Liver (tissue), 8 donors: ENCODE measurements at regions not wholly inside any gene's neighbourhood (a gene's known extent, or its start where the extent isn't known, plus 50 kb on each side); places are given as distances from the start of the nearest gene placed in this dataset.

Experiments
- DNase-seq: peaks from one replicate; pipeline ENCODE4 v3.0.0-alpha.2; 2017; ENCODE audit warnings: low spot score
- H3K27ac ChIP-seq, 2 donors: one replicate each; pipeline ENCODE4 v1.7.0; 2013; ENCODE audit warnings: inconsistent platforms in 2 of 2, low read length in 2 of 2, control low read depth in 1 of 2, low read depth in 1 of 2, mild to moderate bottlenecking in 1 of 2
- H3K27me3 ChIP-seq, 4 donors: one replicate each; pipeline versions ENCODE4 v1.6.1 to v1.7.0; 2013; ENCODE audit warnings: low read length in 3 of 4, inconsistent platforms in 1 of 4, mild to moderate bottlenecking in 1 of 4, moderate library complexity in 1 of 4; ENCODE audit not compliant: control insufficient read depth in 4 of 4, insufficient read depth in 4 of 4
- H3K36me3 ChIP-seq, 4 donors: one replicate each; pipeline versions ENCODE4 v1.6.1 to v1.7.0; 2013; ENCODE audit warnings: low read length in 3 of 4, mild to moderate bottlenecking in 3 of 4, low read depth in 1 of 4, moderate library complexity in 1 of 4; ENCODE audit not compliant: control insufficient read depth in 4 of 4, insufficient read depth in 3 of 4
- H3K4me1 ChIP-seq, 4 donors: one replicate each; pipeline versions ENCODE4 v1.6.1 to v1.7.0; 2013; ENCODE audit warnings: low read length in 3 of 4, mild to moderate bottlenecking in 3 of 4, moderate library complexity in 1 of 4; ENCODE audit not compliant: control insufficient read depth in 4 of 4, insufficient read depth in 4 of 4
- H3K4me3 ChIP-seq, 3 donors: one replicate each; pipeline versions ENCODE4 v1.6.1 to v1.7.0; 2013; ENCODE audit warnings: low read length in 3 of 3, control low read depth in 1 of 3, low read depth in 1 of 3, mild to moderate bottlenecking in 1 of 3
- H3K9ac ChIP-seq, 2 donors: one replicate each; pipeline ENCODE4 v1.7.0; 2013; ENCODE audit warnings: low read length in 2 of 2, mild to moderate bottlenecking in 2 of 2, moderate library complexity in 2 of 2, control low read depth in 1 of 2, low read depth in 1 of 2
- H3K9me3 ChIP-seq, 4 donors: one replicate each; pipeline versions ENCODE4 v1.6.1 to v1.7.0; 2013; ENCODE audit warnings: low read length in 3 of 4; ENCODE audit not compliant: control insufficient read depth in 4 of 4
- EGR1 ChIP-seq, 2 donors: IDR thresholded peaks; 2 replicates each; pipeline ENCODE4 v1.6.1; 2016 to 2018; ENCODE audit warnings: antibody characterized with exemption in 2 of 2, low read depth in 2 of 2
- FOXA1 ChIP-seq: IDR thresholded peaks from 2 replicates; pipeline ENCODE4 v1.6.1; 2016; ENCODE audit warnings: antibody characterized with exemption
- FOXA2 ChIP-seq: IDR thresholded peaks from 2 replicates; pipeline ENCODE4 v1.6.1; 2016; ENCODE audit warnings: antibody characterized with exemption
- GABPA ChIP-seq, 2 donors: IDR thresholded peaks in 1 of 2; conservative IDR thresholded peaks in 1 of 2; 2 replicates each; pipeline ENCODE4 v1.6.1; 2016; ENCODE audit warnings: antibody characterized with exemption in 2 of 2, mild to moderate bottlenecking in 1 of 2, moderate library complexity in 1 of 2
- HNF4G ChIP-seq: IDR thresholded peaks from 2 replicates; pipeline ENCODE4 v1.6.1; 2016; ENCODE audit warnings: antibody characterized with exemption
- JUND ChIP-seq, 2 donors: IDR thresholded peaks; 2 replicates each; pipeline ENCODE4 v1.6.1; 2016; ENCODE audit warnings: antibody characterized with exemption in 2 of 2
- NR2F2 ChIP-seq: IDR thresholded peaks from 2 replicates; pipeline ENCODE4 v1.6.1; 2016; ENCODE audit warnings: antibody characterized with exemption
- RAD21 ChIP-seq, 2 donors: IDR thresholded peaks; 2 replicates each; pipeline ENCODE4 v1.6.1; 2016; ENCODE audit warnings: antibody characterized with exemption in 2 of 2, mild to moderate bottlenecking in 2 of 2
- RXRA ChIP-seq, 2 donors: IDR thresholded peaks; 2 replicates each; pipeline ENCODE4 v1.6.1; 2017 to 2018; ENCODE audit warnings: antibody characterized with exemption in 2 of 2, mild to moderate bottlenecking in 1 of 2
- SP1 ChIP-seq: IDR thresholded peaks from 2 replicates; pipeline ENCODE4 v1.6.1; 2018; ENCODE audit warnings: antibody characterized with exemption, mild to moderate bottlenecking
- TAF1 ChIP-seq: conservative IDR thresholded peaks from 2 replicates; pipeline ENCODE4 v1.6.1; 2016; ENCODE audit warnings: antibody characterized with exemption, mild to moderate bottlenecking
- ZBTB33 ChIP-seq: IDR thresholded peaks from 2 replicates; pipeline ENCODE4 v1.6.1; 2016; ENCODE audit warnings: antibody characterized with exemption
- WGBS: extraction: QIAGEN DNeasy Blood & Tissue Kit; methylation state at CpG from one replicate; pipeline ENCODE4 v1.1.7; 2013; 5-methylcytosine and 5-hydroxymethylcytosine counted together
- TF ChIP-seq, protein P1 (sequence below): IDR thresholded peaks from 2 replicates; pipeline ENCODE4 v1.6.1; 2016; ENCODE audit warnings: antibody characterized with exemption
- TF ChIP-seq, protein P2 (sequence below): IDR thresholded peaks from 2 replicates; pipeline ENCODE4 v1.6.1; 2016; ENCODE audit warnings: antibody characterized with exemption, mild to moderate bottlenecking
- TF ChIP-seq, protein P3 (sequence below): fragments of 150-350 bp; IDR thresholded peaks from 2 replicates; pipeline ENCODE4 v1.5.1; 2017; ENCODE audit warnings: improper control_type of control experiment, low read depth, low read length; ENCODE audit not compliant: missing input control
- TF ChIP-seq, protein P4 (sequence below): IDR thresholded peaks from 2 replicates; pipeline ENCODE4 v1.6.1; 2016; ENCODE audit warnings: antibody characterized with exemption
- donor health status: healthy.
- donor health status: healthy.
- donor health status: healthy.
- donor health status: healthy.
- donor health status: healthy.

GRCh38 chr17:13086142-13086769 is 68.4 kb upstream of the ELAC2 start:
- Histone ChIP-seq H3K9me3 (no peaks in the 10 kb centered on the region), H3K9ac (no peak overlapping the region), H3K27ac (no peak overlapping the region), H3K36me3 (no peaks in the 10 kb centered on the region), H3K27me3 (peaks cover 0 to 2% (median 0%) of the 10 kb centered on the region in 4 donors), H3K4me3 (no peak overlapping the region), H3K4me1 (no peaks in the 10 kb centered on the region)
- 74% methylated on average over 11 of the region's 11 CpGs for WGBS
- TF ChIP-seq, protein P1, sequence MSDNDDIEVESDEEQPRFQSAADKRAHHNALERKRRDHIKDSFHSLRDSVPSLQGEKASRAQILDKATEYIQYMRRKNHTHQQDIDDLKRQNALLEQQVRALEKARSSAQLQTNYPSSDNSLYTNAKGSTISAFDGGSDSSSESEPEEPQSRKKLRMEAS, result no peak
- no peak for DNase-seq

DNA sequence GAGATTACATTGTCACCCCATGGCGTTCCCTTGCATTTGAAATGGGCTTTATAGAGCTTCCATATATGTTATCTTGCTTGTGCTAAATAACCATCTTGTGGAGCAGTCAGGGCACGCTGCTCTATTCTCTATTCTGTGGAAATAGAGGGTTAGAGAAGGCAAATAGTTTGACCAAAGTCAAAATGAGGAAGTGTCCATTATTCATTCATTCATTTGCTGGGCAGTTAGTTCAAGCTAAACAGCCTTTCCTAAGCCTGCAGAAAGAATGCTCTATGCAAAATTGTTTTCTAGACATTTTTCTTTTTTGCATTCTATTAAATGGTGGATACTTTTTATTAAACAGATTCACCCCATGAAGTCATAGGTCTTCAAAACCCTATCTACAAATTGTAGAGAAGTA is 67.8 kb upstream of the ELAC2 start:
- Histone ChIP-seq H3K4me1 (no peaks in the 10 kb centered on the region), H3K36me3 (no peaks in the 10 kb centered on the region), H3K9ac (no peak overlapping the region), H3K27me3 (peaks cover 0 to 2% (median 0%) of the 10 kb centered on the region in 4 donors), H3K27ac (no peak overlapping the region), H3K4me3 (no peak overlapping the region), H3K9me3 (no peaks in the 10 kb centered on the region)
- no peak for TF ChIP-seq FOXA2
- TF ChIP-seq, protein P1, result no peak
- TF ChIP-seq GABPA (IDR thresholded peaks at IDR 0.05 in 1 of 2, conservative IDR thresholded peaks at IDR 0.05 in 1 of 2), result no peak
- TF ChIP-seq EGR1 (IDR thresholded peaks at IDR 0.05; ENCODE audit: low read depth in 2 of 2), result no peak
- no peak for TF ChIP-seq NR2F2
- no peak for TF ChIP-seq FOXA1
- no peak for TF ChIP-seq TAF1
- no peak for TF ChIP-seq SP1
- no peak for TF ChIP-seq HNF4G
- TF ChIP-seq JUND (IDR thresholded peaks at IDR 0.05), result no peak
- TF ChIP-seq, protein P2, sequence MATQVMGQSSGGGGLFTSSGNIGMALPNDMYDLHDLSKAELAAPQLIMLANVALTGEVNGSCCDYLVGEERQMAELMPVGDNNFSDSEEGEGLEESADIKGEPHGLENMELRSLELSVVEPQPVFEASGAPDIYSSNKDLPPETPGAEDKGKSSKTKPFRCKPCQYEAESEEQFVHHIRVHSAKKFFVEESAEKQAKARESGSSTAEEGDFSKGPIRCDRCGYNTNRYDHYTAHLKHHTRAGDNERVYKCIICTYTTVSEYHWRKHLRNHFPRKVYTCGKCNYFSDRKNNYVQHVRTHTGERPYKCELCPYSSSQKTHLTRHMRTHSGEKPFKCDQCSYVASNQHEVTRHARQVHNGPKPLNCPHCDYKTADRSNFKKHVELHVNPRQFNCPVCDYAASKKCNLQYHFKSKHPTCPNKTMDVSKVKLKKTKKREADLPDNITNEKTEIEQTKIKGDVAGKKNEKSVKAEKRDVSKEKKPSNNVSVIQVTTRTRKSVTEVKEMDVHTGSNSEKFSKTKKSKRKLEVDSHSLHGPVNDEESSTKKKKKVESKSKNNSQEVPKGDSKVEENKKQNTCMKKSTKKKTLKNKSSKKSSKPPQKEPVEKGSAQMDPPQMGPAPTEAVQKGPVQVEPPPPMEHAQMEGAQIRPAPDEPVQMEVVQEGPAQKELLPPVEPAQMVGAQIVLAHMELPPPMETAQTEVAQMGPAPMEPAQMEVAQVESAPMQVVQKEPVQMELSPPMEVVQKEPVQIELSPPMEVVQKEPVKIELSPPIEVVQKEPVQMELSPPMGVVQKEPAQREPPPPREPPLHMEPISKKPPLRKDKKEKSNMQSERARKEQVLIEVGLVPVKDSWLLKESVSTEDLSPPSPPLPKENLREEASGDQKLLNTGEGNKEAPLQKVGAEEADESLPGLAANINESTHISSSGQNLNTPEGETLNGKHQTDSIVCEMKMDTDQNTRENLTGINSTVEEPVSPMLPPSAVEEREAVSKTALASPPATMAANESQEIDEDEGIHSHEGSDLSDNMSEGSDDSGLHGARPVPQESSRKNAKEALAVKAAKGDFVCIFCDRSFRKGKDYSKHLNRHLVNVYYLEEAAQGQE, result no peak
- TF ChIP-seq RAD21 (IDR thresholded peaks at IDR 0.05), result no peak
- TF ChIP-seq, protein P3, sequence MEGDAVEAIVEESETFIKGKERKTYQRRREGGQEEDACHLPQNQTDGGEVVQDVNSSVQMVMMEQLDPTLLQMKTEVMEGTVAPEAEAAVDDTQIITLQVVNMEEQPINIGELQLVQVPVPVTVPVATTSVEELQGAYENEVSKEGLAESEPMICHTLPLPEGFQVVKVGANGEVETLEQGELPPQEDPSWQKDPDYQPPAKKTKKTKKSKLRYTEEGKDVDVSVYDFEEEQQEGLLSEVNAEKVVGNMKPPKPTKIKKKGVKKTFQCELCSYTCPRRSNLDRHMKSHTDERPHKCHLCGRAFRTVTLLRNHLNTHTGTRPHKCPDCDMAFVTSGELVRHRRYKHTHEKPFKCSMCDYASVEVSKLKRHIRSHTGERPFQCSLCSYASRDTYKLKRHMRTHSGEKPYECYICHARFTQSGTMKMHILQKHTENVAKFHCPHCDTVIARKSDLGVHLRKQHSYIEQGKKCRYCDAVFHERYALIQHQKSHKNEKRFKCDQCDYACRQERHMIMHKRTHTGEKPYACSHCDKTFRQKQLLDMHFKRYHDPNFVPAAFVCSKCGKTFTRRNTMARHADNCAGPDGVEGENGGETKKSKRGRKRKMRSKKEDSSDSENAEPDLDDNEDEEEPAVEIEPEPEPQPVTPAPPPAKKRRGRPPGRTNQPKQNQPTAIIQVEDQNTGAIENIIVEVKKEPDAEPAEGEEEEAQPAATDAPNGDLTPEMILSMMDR, result no peak
- TF ChIP-seq, protein P4, sequence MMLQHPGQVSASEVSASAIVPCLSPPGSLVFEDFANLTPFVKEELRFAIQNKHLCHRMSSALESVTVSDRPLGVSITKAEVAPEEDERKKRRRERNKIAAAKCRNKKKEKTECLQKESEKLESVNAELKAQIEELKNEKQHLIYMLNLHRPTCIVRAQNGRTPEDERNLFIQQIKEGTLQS, result no peak
- no peak for TF ChIP-seq RXRA (IDR thresholded peaks at IDR 0.05)
- TF ChIP-seq ZBTB33, result no peak
- DNase-seq, result no peak
- 38% methylated on average over 2 of the region's 2 CpGs for WGBS
